Muscle of arm (tissue), 1 donor: ENCODE measurements at regions not wholly inside any gene's neighbourhood (a gene's known extent, or its start where the extent isn't known, plus 50 kb on each side); places are given as distances from the start of the nearest gene placed in this dataset.
"Not testable (repeated sequence)": the region's sequence is repeated elsewhere in the genome, so short reads cannot be mapped to it uniquely, and the experiment has no call there.

Experiments
- DNase-seq: peaks from one replicate; pipeline ENCODE4 v3.0.0-alpha.2; 2013

DNA sequence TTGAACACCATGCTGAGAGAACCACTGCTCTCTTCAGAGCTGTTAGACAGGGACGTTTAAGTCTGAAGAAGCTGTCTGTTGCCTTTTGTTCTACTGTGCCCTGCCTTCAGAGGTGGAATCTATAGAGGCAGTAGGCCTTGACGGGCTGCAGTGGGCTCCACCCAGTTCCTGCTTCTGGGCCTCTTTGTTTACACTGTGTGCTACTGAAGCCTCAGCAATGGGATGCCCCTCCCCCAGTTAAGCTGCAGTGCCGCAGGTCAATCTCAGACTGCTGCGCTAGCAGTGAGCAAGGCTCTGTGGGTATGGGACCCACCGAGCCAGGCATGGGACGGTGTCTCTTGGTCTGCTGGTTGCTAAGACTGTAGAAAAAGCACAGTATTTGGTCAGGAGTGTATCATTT lies 162.3 kb upstream of the NXPH2 start:
- DNase-seq: no peak

DNA sequence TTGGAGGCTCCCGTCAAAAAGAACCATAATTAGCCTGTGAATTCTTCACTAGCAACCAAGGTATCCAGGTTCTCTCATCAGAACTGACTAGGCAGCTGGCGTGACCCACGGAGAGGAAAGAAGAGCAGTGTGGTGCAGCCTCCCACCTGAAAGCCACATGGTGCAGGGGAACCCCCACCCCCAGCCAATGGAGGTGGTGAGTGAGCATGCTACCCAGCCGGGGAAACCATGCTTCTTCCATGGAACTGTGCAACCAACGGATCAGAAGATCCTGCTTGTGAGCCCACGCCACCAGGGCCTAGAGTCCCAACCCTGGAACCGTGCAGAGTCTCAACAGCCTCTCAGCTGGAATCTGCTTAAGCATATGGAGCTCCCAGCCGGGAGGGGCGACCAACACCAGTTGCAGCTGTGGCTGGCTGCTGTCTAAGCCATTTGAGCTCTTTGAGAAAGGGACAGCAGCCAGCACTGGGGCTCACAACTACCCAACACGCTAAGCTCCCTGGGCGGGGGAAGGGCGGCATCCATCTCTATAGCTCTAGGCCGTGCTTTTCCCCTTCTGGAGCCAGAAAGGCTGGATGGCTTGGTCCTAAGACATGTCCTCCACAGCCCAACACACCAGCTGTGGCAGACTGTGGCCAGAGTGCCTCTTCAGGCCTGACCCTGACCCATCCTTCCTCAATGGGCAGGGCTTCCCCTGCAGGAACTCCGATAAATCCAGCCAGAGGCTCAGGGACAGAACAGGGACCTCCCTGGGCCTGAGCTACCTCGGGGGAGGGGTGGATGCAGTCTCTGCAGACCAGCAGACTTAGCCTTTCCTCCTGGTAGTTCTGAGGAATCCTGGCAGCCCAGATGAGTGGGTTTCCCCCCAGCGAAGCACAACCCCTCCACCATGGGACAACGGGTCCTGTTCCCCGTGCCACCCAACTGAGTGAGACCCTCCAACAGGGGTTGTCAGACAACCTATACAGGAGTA lies 151.4 kb upstream of the NXPH2 start:
- no peak for DNase-seq

DNA sequence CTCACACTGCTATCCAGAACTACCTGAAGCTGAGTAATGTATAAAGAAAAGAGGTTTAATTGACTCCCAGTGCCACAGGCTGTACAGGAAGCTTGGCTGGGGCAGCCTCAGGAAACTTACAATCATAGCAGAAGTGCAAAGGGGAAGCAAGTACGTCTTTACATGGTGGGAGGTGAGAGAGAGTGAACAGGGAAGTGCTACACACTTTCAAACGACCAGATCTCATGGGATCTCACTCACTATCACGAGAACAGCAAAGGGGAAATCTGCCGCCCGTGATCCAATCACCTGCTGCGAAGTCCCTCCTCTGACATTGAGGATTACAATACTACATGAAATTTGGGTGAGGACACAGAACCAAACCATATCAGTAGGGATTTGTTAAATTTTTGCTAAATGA lies 150.4 kb upstream of the NXPH2 start:
- DNase-seq: no peak

DNA sequence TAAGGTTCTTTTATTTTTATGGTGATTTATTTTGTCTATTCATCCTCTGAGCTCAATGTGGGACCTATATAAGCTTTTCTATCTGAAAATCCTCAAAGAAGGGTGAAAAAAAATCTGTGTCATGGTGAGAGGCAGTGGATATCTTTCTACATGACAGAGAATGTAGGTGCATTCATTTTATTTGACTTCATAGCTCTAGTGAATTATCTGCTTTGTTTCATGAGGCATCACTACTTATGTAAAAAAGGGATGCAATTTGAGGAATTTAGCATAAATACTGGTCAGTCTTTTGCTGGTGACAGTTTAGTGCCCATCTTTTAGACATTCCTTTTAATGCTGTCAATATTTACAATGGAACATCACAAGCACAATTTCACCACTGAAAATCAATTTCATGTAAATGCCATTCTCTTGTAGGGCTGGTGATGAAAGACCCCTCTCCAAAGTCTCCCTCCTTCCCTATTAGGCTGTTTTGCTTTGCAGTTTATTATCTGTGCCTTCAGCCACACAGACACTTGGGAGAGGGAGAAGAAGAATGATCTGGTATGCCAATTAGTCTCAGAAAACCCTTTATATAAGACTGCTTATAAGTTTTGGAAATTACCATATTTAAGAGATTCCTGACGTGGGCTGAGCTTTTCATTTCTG lies 148.3 kb upstream of the NXPH2 start:
- no peak for DNase-seq

DNA sequence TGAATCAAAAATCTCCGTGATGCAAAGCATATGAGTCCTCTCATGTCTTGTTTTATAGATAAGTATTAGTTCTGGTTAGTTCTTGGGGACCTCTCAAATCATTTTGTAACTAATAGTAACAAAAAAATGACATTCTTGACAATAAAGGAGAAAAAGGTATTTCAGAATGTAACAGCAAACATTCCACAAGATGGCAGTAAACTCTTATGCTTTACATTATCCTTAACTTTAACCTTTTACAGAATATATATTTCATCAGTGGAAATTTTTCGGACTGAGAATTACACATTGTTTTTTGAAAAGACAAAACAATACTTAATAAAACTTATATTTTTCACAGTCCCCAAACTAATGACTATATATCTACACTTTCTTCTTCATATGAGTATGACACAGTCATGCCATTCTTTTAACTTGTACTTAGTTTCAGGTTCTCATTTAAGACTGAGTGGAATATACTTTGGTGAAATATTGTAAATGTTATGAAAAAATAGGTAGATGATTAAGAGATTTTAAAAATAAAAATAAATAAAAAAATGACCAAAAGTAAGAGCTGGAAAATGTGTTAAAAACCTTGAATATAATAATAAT lies 142.9 kb upstream of the NXPH2 start:
- peak; percentile 7 for DNase-seq

DNA sequence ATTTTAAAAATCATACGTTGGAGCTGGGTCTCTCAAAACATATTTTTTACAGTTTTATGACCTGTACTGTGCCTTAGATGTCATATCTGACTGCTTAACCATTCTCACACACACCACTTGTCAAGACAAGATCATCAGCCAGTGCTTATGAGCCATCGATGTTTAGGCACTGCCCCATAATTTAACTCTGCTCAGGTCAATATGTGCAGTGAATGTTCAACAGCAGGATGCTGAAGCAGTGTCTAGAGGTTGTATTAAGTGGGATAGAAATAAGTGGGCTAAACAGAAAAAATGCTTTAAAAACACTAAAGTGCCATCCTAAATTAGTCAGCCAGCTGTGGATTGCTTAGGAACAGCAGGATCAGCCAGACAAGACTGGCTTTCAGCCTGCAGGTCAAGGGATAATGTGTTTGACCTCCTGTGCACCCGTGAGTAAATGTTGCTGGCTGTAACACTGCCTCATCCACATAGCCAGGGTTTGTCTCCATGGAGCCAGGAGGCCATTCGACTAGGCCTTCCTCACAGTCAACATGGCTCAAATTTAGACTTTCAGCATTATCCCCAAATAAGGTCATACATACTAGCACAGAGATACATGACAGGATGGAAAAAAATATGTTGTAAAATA lies 139.0 kb upstream of the NXPH2 start:
- peak; percentile 8 for DNase-seq

DNA sequence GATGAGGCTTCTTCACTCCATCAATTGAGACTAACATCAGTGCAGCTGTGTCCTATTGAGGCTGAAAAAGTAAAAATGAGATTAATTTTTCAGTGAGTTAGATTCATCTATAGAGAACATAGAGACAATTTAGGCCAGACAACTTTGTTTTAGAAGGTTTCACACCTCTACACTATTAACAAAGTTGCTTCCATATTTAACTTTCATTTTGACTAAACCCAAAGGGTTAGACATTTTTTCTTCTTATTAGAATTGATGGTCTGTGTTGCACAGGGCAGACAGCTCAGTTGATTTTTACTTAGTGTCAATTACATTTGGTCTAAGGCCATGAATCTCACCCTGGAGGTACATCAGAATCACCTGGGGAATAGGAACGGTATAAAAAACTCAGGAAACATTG lies 130.2 kb upstream of the NXPH2 start:
- no peak for DNase-seq

DNA sequence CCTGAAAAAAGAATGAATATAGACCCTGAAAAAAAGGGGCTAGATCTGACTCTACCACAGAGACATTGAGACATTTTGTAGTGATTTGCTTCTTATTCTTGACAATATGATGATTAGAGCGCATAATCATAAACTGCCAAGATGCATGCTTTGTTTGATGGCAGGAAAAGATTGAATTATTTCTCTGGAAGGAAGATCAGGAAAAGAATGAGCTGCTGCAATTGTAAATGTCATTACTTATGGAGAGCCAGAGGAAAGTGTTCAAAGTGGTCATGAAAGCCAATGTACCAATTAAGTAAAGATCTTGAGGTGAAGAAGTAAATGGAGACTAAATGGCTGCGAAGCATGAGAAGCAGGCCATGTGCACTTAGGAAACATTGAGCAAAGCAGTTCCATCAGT lies 126.4 kb upstream of the NXPH2 start:
- no peak for DNase-seq

DNA sequence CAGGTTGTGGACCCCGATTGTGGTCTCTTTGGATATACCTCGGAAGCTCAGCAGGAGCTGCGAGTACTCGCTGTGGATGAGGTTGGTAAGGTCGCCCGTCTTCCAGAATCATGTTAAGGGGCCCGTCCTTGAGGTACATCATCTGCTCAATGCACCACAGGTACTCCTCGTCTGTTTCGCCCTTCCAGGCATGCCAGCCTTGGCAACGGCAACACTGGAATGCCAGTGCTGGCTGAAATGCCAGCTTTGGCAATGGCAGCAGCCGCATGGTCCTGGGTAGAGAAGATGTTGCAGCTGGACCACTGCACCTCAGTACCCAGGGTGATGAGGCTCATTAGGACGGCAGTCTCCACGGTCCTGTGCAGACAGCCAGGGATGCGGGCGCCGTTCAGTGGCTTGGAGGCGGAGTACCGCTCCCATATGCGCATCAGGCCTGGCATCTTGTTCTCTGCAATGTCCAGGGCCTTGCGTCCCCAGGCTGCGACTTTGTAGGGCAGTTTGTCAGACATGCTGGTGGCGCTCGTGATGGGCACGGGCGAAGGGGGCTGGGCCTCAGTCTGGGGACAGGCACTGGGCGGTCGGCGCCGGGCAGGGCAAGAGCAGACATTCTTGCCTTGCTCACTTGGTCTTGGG lies 122.2 kb upstream of the NXPH2 start:
- no peak for DNase-seq

DNA sequence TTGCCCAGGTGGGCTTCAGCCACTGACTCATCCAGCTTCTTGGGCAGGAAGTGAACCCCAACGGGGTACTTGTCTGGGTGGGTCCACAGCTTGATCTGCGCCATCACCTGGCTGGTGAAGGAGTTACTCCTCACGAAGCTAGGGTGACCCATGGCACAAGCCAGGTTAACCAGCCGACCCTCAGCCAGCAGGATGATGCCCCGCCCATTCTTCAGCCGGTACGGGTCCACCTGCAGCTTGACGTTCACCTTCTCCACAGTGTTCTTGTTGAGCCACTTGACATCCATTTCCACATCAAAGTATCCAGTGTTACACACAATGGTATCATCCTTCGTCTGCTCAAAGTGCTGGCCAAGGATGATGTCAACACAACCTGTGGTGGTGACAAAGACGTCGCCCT lies 121.3 kb upstream of the NXPH2 start:
- DNase-seq: no peak

DNA sequence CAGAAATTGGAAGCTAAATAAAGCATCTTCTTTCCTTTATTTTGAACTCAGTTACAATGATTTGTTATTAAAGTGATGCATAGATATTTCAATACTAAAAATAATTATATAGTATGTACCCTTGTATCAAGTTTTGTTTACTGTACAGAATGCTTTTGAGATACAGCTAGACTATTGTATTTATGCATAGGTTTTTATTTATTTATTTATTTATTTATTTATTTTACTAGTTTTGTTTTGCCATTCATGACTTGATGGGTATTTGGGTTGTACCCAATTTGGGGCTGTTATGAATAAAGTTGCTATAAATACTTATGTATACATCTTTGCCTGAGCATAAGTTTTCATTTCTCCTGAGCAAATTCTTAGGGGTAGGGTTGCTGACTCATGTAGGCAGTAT lies 118.7 kb upstream of the NXPH2 start:
- DNase-seq: no peak

DNA sequence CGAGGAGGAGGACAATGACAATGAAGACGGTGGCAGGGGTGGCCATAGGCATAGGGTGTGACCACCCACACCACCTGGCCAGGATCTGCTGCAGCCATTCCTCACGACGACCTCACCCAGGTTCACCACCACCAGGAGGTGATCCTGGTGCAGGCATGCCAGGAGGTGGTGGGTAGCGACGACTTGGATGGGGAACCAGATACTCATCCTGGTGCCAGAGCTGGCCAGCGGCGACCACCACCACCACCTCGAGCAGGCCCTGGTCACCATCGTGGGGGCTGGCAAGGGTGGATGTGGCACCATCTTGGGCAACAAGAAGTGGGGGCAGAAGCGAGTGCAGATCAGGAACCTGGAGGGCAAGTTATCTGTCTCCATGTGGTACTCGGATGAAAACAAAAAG lies 117.1 kb upstream of the NXPH2 start:
- no peak for DNase-seq

DNA sequence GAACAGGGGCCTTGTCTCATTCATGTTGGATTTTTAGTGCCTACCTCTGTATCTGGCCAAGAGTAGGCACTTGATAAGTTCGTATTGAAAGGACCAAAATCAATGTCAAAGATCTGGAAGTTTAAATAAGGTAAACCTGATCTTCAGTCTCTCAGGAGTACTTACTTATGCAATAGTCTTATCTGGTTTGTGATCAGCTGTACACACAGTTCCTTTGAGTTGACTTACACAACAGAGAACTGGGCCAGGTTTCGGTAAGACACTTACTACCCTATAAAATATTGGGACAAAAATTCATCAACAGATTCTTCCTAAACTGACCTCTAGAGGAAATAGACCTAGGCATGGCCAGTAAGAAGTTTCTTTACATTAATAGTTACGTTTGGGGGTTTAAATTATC lies 113.6 kb upstream of the NXPH2 start:
- DNase-seq: no peak

DNA sequence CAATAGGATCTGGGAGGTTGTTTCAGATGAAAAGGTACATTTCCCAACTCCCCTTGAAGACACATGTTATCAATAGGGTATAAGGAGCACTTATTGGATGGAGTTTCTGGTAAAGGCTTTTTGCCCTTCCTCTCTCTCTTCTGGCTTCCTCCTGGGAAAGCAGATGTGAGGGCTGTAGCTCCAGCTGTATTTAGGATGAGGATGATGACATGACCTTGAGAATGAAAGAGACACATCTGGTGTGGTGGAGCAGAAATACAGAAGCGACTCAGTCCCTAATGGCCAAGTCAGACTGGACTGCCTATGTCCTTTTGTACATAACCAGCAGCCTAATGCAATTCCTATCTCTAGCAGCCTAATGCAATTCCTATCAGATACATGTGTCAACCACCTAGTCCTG lies 100.9 kb upstream of the NXPH2 start:
- DNase-seq: peak; percentile 4

DNA sequence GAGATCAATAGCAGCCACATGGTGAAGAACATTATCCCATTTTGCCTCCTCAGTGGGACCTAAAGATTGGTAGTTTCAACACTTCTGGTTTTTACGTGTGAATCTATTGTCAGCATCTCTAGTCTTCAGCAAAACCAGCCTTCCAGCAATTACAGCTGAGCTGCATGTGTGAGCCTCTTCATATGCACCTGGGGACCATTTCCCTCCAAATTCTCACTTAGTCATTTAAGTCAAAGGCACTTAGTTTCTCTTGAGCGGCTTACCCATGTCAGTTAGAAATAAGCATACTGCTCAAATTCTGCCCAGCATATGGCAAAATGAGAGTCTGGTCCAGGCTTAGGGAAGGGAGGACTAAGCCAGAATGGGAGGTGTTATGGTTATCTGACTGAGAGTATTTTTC lies 99.7 kb upstream of the NXPH2 start:
- DNase-seq: no peak

DNA sequence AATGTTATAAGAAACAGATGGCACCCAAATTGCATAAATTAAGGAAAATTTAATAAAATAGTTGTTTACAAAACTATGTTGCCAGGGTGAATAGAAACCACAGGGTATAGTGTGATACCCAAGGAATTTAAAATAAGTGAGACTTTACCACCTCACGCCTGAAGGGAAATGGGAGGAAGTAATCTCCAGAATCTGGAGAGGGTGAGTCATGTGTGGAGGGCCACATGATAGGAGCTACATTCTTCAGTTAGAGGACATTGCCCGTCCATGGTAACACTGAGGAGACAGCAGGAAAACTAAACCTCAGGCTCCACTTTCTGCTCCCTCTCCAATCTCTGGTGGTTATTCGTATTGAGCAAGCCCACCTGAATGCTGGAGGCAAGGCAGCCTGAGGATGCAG lies 97.2 kb upstream of the NXPH2 start:
- DNase-seq: no peak

DNA sequence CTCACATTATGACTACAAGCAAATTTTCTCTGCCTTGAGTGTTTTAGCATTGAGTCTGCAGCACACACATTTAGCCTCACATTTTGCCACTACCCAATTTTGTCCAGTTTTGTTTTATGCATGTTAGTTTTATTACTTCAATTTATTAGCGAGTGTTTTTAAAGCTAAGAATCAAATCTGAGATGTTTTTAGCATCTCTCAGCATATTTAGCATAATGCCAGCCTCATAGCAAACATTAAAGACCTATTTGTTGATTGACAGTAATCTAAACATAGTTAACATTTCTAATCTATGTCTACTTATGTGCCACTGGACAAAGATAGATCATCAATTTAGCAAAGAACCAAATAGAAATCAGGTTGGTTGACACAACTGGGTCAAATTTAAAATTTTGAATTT lies 94.1 kb upstream of the NXPH2 start:
- no peak for DNase-seq

DNA sequence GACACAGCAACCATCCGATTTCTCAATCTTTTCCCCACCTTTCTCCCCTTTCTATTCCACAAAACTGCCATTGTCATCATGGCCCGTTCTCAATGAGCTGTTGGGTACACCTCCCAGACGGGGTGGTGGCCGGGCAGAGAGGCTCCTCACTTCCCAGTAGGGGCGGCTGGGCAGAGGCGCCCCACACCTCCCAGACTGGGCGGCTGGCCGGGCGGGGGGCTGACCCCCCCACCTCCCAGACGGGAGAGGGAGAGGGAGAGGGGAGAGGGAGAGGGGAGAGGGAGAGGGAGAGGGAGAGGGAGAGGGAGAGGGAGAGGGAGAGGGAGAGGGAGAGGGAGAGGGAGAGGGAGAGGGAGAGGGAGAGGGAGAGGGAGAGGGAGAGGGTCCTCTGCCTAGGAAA lies 91.9 kb upstream of the NXPH2 start:
- not testable (repeated sequence) for DNase-seq

DNA sequence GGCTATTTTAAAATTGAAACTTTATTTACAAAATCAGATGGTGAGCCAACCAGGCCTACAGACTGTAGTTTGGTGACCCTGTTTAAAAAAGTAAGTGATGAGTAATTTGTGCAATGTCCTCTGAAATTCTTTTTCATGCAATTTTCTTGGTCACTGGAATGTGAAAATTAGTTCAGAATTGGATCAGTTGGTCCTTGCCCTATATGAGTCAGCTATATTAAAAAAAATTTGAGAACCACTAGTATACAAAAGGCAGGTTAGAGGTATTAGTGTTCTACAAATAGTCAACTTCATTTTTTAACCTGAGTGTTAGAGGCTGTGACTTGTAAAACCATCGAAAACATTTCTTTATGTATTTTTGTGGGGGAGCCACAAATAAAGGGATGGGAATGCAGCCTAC lies 91.1 kb upstream of the NXPH2 start:
- DNase-seq: no peak

DNA sequence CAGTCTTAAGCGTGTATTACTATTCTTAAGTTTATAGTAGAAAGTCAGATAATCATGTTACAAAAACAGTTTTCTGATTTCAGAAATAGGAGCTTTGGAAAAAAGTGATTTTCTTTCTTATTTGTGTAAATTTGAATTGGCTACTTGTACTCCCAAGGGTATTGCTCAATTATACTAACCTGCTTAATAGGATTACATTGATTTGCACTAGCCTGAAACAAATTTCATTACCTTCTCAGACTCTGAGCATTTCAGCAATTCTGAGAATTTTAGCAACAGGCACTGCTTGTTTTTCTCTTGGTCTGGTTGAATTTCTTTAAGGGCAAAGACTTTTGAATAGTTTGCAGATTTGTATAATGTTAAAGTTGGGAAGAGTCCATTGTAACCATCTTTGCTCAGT lies 87.2 kb upstream of the NXPH2 start:
- no peak for DNase-seq

DNA sequence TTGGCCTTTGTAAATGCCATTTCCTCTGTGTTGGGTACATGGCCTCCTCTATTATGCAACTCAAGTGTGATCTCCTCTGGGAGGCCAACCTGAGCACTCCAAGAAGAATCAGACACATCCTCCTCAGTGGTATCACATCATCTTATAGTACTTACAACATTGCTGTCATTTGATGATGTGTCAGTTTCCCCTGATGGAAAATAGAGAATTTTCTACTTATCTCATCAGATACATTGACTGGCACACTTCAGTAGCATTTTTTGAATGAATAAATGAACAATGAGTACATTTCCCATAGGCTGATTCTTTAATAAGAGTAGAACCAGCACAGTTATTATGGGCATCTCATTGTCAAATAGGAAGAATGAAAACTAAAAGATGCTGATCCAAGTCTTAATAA lies 86.6 kb upstream of the NXPH2 start:
- DNase-seq: no peak

DNA sequence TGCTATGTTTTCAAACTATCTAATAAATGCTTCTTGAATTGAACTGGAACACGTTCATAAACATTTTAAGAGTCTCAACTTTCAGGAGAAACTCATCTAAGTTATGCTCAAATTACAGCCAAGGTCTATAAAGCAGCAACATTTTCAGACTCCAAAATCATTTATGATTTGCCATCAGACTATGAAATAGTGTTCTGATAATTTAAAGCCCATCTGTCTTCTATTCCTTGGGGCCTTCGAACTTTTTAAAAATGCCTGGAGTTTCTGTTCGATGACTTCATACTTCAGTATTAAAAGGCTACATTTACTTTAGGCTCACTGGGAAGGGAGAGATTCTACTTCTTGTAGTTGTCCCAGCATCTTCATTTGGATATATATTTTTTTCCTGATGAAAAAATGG lies 73.6 kb upstream of the NXPH2 start:
- DNase-seq: peak; percentile 9
